ENCODE measurements at regions not wholly inside any gene's neighbourhood (a gene's known extent, or its start where the extent isn't known, plus 50 kb on each side); places are given as distances from the start of the nearest gene placed in this dataset.
"Not testable (repeated sequence)": the region's sequence is repeated elsewhere in the genome, so short reads cannot be mapped to it uniquely, and the experiment has no call there.

- no peak for DNase-seq (ENCODE audit: low spot score)
Measured at GRCh38 chr13:90592943-90593342, 754.5 kb upstream of the MIR17HG start.

- DNase-seq (ENCODE audit: low spot score) = no peak
Measured at GRCh38 chr13:90594681-90595080, 752.8 kb upstream of the MIR17HG start.

- DNase-seq (ENCODE audit: low spot score) = no peak
Measured at GRCh38 chr13:90605664-90606063, 741.8 kb upstream of the MIR17HG start.

- DNase-seq (ENCODE audit: low spot score) = not testable (repeated sequence)
Measured at GRCh38 chr13:90606921-90607320, 740.6 kb upstream of the MIR17HG start.

GRCh38 chr13:90612391-90612790 lies 735.1 kb upstream of the MIR17HG start:
- no peak for DNase-seq (ENCODE audit: low spot score)

GRCh38 chr13:90613076-90613795 lies 734.3 kb upstream of the MIR17HG start:
- DNase-seq (ENCODE audit: low spot score) = no peak

- DNase-seq (ENCODE audit: low spot score) = no peak
Measured at GRCh38 chr13:90615236-90615635, 732.3 kb upstream of the MIR17HG start.

GRCh38 chr13:90615767-90616166 lies 731.7 kb upstream of the MIR17HG start:
- no peak for DNase-seq (ENCODE audit: low spot score)

- DNase-seq (ENCODE audit: low spot score) = no peak
Measured at GRCh38 chr13:90618133-90618532, 729.4 kb upstream of the MIR17HG start.

GRCh38 chr13:90622541-90622940 lies 724.9 kb upstream of the MIR17HG start:
- DNase-seq (ENCODE audit: low spot score) = no peak

GRCh38 chr13:90623318-90624011 lies 724.0 kb upstream of the MIR17HG start:
- no peak for DNase-seq (ENCODE audit: low spot score)

- DNase-seq (ENCODE audit: low spot score) = no peak
Measured at GRCh38 chr13:90627813-90628212, 719.7 kb upstream of the MIR17HG start.

- no peak for DNase-seq (ENCODE audit: low spot score)
Measured at GRCh38 chr13:90628471-90628870, 719.0 kb upstream of the MIR17HG start.

- no peak for DNase-seq (ENCODE audit: low spot score)
Measured at GRCh38 chr13:90630716-90631115, 716.8 kb upstream of the MIR17HG start.

GRCh38 chr13:90632184-90632583 lies 715.3 kb upstream of the MIR17HG start:
- DNase-seq (ENCODE audit: low spot score) = no peak

- no peak for DNase-seq (ENCODE audit: low spot score)
Measured at GRCh38 chr13:90633849-90634248, 713.6 kb upstream of the MIR17HG start.

GRCh38 chr13:90640976-90641375 lies 706.5 kb upstream of the MIR17HG start:
- no peak for DNase-seq (ENCODE audit: low spot score)

GRCh38 chr13:90641884-90642283 lies 705.6 kb upstream of the MIR17HG start:
- DNase-seq (ENCODE audit: low spot score) = no peak

GRCh38 chr13:90645582-90645981 lies 701.9 kb upstream of the MIR17HG start:
- no peak for DNase-seq (ENCODE audit: low spot score)

GRCh38 chr13:90648497-90648896 lies 699.0 kb upstream of the MIR17HG start:
- no peak for DNase-seq (ENCODE audit: low spot score)

GRCh38 chr13:90652036-90652435 lies 695.5 kb upstream of the MIR17HG start:
- DNase-seq (ENCODE audit: low spot score) = no peak

- DNase-seq (ENCODE audit: low spot score) = no peak
Measured at GRCh38 chr13:90654970-90655369, 692.5 kb upstream of the MIR17HG start.

- not testable (repeated sequence) for DNase-seq (ENCODE audit: low spot score)
Measured at GRCh38 chr13:90664200-90664599, 683.3 kb upstream of the MIR17HG start.

GRCh38 chr13:90673746-90674145 lies 673.7 kb upstream of the MIR17HG start:
- DNase-seq (ENCODE audit: low spot score) = no peak

All from activated CD4-positive, alpha-beta T cell treated with anti-CD3 and anti-CD28 coated beads, Interleukin-2, Interleukin-4, amounts not matched to agents 100 ng/mL and 50 ng/mL, durations not matched to agents 16 hours and 8 hours (primary cell).